ENCODE measurements at regions not wholly inside any gene's neighbourhood (a gene's known extent, or its start where the extent isn't known, plus 50 kb on each side); places are given as distances from the start of the nearest gene placed in this dataset.
"Not testable (repeated sequence)": the region's sequence is repeated elsewhere in the genome, so short reads cannot be mapped to it uniquely, and the experiment has no call there.

DNA sequence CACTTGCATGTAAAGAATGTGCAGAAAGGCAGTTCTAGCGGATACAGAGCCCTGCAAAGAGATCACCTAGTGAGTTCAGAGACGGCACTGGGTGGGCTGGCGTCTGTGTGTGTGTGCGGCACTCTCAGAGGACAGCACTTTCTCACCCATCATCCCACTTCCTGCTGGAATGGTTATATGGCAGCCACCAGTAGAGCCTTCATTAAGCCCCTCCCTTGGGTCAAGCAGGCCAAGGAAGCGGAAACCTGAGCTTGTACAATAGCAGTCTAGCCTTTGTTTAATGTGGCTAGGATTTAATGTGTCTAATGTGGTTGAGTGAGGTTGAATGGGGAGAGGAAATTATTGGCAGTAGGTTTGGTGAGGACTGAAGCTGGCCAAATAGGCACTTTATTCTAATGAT is 88.3 kb upstream of the ELAC2 start:
- DNase-seq (ENCODE audit: insufficient read length, low spot score): no peak
- no peak for FAIRE-seq

DNA sequence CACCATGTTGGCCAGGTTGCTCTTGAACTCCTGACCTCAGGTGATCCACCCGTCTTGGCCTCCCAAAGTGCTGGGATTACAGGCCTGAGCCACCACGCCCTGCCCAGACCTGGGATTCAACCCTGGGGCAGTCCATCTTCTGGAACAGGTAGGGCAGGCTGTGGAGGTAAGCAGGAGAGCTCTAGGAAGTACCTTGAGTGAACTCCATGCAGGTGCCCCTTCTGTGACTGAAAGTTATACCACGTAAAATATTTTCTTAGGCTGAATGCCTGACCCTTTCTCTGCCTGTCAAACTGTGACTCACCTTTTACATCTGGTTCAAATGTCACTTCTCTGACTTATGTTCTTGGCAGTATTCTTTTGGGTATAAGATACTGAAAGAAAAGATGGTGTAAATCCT is 86.7 kb upstream of the ELAC2 start:
- FAIRE-seq (no peak), DNase-seq (ENCODE audit: insufficient read length, low spot score) (no peak)

DNA sequence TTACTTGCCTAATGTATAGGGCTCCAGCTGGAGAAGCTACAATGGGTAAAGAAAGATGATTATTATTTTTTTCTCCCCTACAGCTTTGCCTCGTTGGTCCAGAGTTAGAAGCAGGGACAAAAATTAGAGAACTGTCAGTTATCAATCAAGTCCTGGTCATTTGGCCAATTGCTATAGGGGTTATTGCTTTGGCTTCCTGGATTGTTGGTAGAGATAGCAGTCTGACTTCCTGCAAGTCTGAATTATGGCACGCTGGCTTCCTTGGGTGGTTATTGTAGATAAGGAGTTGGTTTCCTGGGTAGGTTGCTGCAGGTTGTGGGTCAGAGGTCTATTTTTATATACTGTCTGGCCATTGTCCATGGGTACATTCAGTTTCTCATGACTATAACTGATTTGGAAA is 84.7 kb upstream of the ELAC2 start:
- DNase-seq (ENCODE audit: insufficient read length, low spot score) (no peak), FAIRE-seq (no peak)

DNA sequence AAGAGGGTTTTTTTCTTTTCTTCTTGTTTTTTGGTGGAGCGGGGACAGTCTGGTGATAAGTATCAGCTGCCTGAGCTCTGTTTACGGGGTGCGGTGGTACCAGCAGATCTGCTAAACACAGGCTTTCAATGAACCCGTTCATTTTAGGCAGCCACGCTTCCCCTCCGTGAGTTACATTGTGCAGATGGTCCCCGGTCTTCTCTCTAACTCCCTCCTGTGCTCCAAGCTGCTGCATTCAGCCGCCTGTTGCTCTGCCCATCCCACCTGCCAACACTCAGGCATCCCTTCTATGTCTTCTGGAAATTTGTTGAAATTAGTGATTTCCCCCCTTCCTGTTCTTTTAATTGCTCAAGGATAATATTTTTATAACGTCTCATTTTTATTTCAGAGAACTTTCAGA is 82.1 kb upstream of the ELAC2 start:
- DNase-seq (ENCODE audit: insufficient read length, low spot score) (no peak), FAIRE-seq (no peak)

DNA sequence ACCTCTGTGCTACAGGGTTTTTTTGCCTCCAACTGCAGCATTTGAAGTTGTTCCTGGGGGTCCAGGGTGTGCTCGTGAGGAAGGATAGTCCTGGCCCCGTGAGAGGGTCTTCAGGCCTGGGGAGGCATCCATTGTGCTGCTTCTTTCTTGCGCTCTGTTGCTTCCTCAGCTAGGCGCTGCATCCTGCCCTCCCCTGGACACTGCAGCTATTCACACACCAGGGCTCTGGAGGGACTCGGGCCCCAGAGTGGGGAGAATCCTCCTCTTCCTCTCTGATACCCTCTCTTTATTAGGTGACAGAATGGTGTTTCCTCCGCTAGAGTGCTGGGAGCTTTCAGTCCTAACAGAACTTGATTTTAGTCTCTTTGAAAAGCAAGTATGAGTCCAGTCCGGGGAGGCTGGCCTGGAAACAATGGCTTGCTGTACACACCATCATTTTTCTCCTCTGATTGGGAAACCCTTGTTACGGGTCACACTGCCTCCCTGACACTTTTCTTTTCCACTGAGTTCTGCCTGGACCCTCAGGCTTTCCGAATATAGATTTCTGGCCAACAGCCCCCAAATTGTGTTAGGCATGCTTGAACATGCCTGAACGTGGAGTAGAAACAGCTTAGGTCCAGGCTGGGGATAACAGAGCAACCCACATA is 81.4 kb upstream of the ELAC2 start:
- DNase-seq (ENCODE audit: insufficient read length, low spot score) (no peak), FAIRE-seq (no peak)

DNA sequence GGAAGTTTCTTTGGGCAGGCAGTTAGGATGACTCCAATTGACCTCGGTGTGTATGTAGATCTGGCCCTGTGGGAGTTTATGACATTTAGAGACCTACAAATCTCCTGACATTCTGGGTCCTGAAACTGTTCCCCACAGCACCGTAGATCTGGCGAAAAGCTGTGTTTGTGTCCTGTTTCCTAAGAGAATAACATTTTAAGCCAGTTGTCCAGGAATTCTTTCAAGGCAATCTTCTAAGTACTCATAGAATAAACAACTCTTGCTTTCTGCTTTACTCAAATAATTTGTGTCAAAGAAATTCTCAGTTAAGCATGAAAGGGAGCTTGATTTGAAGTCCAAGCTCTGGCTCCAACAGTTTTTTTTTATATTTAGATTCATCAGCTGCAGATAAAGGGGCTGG is 78.5 kb upstream of the ELAC2 start:
- FAIRE-seq: no peak
- DNase-seq (ENCODE audit: insufficient read length, low spot score): no peak

DNA sequence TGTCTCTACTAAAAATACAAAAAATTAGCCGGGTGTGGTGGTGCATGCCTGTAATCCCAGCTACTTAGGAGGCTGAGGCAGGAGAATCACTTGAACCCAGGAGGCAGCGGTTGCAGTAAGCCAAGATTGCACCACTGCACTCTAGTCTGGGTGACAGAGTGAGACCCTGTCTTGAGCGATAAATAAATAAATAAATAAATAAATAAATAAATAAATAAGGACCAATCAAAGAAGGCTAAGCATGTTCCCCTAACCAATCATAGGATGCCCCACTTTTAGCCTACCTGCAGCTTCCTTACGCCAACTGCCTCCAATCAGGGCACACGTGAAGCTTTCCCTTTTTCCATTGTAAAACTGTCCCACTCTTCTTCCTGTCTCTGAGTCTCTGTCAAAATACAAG is 74.2 kb upstream of the ELAC2 start:
- not testable (repeated sequence) for FAIRE-seq

DNA sequence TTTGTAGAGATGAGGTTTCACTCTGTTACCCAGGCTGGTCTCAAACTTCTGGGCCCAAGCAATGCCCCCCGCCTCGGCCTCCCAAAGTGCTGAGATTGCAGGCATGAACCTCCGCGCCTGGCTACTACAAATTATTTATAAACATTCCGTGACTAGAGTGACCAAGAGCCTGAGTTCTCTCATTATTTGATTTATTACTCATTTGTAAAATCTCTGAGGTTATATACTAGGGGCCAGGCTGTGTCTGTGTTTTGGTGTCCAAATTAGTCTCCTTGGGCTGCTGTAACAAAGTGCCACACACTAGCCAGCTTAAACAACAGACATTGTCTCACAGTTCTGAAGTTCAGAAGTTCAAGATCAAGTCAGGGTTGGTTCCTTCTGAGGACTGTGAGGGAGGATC is 70.8 kb upstream of the ELAC2 start:
- no peak for DNase-seq (ENCODE audit: insufficient read length, low spot score)
- no peak for FAIRE-seq

More for the DNA sequence above, 74.2 kb upstream of the ELAC2 start:
- DNase-seq (ENCODE audit: insufficient read length, low spot score): not testable (repeated sequence)

DNA sequence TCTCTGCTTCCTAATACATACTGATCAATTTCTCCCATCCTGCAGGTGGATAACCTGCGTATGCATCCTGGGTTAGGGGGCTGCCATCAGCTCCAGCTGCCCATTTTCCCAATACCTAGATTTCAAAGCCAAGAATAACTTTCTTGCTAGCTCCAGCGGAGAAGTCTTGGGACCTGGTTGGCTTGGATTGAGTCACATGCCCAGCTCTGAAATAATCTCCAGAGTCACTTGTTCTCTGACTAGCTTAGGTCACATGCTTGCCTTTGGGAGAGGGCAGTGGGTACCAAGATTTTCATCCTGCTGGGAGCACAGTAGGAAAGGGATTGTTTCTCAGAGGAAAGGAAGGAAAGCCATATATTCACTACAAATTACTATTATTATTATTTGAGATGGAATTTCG is 70.0 kb upstream of the ELAC2 start:
- DNase-seq (ENCODE audit: insufficient read length, low spot score) (no peak), FAIRE-seq (no peak)

DNA sequence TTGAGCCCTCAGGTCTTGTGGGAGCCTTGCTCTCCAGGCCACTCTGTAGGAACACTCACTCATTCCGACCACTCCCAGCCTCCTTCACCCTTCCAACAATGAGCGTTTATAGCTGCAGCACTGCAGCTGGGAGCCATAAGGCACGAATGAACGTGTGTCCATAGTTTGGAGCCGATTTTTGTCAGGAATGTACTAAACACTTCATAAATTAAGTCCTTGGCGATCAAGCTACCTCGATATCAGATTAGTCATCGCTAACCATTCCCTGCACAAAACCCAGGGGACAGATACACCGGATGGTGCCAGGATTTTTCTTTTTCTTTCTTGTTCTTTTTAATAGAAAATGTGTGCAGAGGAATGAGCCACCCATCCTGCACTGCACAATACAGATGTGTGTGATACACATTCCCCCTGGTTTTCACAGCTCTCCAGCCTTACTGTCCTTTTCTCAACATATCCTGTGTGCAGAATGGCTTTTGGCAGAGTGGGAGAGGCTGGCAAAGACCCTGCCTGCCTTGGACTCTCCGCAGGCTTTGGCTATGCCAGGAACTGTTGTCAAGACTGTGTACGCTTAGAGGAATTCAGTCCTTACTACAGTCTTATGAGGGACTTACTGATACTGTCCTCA is 68.4 kb upstream of the ELAC2 start:
- FAIRE-seq (no peak), DNase-seq (ENCODE audit: insufficient read length, low spot score) (no peak)

DNA sequence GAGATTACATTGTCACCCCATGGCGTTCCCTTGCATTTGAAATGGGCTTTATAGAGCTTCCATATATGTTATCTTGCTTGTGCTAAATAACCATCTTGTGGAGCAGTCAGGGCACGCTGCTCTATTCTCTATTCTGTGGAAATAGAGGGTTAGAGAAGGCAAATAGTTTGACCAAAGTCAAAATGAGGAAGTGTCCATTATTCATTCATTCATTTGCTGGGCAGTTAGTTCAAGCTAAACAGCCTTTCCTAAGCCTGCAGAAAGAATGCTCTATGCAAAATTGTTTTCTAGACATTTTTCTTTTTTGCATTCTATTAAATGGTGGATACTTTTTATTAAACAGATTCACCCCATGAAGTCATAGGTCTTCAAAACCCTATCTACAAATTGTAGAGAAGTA is 67.8 kb upstream of the ELAC2 start:
- FAIRE-seq (no peak), DNase-seq (ENCODE audit: insufficient read length, low spot score) (no peak)

DNA sequence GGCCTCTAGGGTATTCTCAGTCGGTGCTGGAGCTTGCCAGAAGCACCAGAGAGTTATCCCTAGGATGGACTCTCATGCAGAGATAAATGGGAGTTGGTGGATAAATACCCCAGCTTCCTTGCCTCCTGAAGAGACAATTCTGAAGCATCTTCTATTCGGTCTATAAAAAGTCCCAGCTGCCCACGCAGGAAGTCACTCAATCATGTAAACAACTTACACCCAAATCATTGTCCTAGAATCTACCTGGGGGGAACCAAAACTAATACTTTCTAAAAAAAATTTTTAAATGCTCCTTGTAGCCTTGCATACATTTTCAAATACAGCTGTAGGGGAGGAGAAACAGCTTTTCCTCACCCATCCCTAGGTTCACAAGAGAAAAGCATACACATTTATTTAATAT is 66.6 kb upstream of the ELAC2 start:
- no peak for DNase-seq (ENCODE audit: insufficient read length, low spot score)
- no peak for FAIRE-seq

DNA sequence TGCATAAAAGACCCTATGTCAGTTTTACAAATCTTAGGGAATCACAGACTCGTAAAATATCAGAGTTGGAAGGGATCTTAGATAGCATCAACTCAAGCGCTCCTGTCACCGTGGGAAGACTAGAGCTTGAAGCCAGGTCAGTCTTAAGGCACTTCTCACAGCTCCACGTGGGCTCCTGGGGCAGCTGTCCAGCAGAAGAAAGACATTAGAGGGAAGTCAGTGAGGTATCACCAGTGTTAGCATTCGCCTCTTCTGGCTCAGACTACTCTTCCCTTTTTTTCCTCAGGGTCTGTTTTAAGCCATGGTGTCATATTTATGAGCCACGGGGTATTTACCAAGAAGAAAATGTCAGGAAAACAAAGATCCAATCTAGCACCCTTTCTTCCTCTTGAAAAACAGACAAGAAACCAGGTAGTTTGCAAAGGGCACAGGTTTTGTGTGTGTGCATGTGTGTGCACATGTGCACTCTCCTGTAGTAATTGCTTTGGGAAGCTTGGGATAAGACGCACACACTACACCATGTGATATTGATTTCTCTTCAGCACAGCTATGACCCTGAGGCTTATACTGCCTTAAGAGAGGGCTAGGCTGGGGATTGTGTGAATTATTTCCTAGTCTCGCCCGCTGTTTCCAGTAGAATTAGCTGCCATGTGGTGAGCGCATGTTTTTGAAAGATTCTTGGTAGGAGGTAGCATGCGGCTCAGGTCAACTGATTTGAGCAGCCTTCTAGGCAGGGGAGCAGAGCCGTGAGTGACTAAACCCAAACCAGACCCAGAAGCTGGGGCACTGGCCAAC is 61.0 kb upstream of the ELAC2 start:
- DNase-seq (ENCODE audit: insufficient read length, low spot score) (no peak), FAIRE-seq (no peak)

DNA sequence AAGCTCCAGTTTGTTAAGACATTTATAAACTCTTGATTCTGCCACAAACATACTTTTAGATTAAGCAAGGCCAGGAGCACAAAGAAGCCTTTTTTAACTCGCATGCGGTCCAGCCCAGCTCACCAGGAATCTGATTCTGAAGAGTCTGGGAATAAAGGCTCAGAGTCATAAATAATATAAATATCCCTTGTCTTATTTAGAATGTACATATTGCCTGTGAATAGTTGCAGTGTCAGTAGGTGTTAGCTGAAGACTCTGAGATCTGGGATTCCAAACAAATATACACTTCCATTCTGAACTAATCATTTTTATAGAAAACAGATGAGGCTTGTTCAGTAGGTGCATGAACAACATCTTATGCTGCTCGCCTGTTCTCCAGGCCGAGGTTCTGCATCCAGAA is 59.1 kb upstream of the ELAC2 start:
- DNase-seq (ENCODE audit: insufficient read length, low spot score) (no peak), FAIRE-seq (no peak)

DNA sequence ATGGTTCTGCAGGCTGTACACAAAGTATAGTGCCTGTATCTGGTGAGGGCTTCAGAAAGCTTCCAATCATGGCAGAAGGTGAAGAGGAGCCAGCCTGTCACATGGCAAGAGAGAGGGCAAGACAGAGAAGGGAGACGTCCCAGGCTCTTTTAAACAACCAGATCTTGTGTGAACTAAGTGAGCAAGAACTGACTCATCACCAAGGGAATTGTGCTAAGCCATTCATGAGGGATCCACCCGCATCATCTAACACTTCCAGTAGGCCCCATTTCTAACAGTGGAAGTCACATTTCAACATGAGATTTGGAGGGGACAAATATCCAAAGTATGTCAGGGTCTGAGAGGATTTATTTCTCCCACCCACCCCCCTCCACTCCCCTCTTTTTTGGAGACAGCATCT is 56.2 kb upstream of the ELAC2 start:
- DNase-seq (ENCODE audit: insufficient read length, low spot score) (no peak), FAIRE-seq (no peak)

DNA sequence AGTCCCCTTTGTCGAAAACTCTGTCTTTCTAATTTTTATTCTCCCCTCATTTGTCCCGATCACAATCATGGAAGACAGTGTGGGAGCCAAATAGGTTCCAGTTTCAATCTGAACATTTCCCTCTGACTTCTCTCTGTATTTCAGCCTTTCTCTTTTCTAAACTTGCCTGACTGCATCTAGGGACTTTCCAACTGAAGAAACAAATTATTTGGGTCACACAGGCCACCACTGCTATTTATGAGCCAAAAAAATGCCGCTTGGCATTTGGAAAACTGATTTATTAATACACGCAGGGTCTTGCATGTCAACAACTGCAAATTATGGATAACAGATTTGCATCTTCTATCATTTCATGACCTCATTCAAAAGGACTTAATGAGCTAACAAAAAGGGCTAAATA is 55.2 kb upstream of the ELAC2 start:
- FAIRE-seq (no peak), DNase-seq (ENCODE audit: insufficient read length, low spot score) (no peak)

DNA sequence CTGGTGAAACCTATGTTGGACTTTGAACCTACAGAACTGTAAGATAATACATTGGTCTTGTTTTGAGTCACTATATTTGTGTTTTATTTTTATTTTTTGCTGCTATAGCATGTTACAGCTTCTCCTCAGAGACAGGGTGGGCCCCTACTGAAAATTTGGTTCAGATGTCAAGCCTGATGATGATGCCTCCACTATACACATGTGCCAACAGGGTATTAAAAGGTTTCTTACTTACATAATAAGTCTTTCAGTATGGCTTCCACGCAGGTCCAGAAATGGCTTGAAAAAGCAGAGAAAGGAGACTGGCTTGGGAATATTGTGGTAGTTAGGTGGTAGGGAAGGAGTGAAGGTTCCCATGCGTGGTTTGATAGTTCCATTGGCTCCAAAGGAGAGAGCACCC is 52.9 kb upstream of the ELAC2 start:
- no peak for DNase-seq (ENCODE audit: insufficient read length, low spot score)
- no peak for FAIRE-seq

DNA sequence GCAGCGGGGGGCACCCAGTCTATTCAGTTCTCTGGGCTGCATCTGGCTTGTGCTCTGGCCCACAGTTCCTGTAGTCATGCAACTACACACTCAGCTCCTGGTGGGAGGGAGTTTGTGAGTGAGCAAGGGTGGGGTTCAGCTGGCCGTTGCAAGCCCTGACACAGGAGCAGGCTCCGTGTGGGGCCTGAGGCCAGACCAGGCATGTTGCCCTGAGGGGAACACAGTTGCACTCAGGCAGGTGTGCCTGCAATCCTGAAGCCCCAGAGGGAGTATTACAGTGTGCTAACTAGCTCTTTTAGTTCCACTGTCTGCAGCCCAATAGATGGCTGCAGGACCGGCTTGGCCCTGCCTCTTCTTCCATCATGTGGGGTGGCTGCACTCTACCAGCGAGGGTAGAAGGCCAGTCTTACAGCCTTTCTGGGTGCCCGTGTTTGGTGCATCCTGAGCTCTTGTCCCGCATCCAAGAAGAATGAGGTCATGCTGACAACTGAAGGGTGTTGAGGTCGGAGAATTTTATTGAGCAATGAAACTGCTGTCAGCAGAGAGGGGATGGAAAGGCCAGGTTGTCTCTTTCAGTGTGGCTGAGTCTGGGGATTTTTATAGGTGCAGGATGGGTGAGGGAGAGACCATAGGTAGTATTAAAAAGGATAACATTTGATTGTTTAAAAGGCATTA is 49.9 kb upstream of the ELAC2 start:
- FAIRE-seq (no peak), DNase-seq (ENCODE audit: insufficient read length, low spot score) (no peak)
